ENCODE measurements at regions not wholly inside any gene's neighbourhood (a gene's known extent, or its start where the extent isn't known, plus 50 kb on each side); places are given as distances from the start of the nearest gene placed in this dataset.

- Histone ChIP-seq H2AFZ (ENCODE audit: low read length) (no peak overlapping the region), H3K9ac (ENCODE audit: low read length) (no peak overlapping the region)
- TF ChIP-seq CTCF (IDR thresholded peaks at IDR 0.05; ENCODE audit: low read length), result no peak
- no peak for TF ChIP-seq EZH2 (IDR thresholded peaks at IDR 0.05; ENCODE audit: borderline replicate concordance, low read length)
Measured at GRCh38 chr2:126761981-126762878, 106.3 kb downstream of the GYPC start.

GRCh38 chr2:126764686-126765265 is 108.8 kb downstream of the GYPC start:
- H4K20me1 ChIP-seq (ENCODE audit: insufficient read depth, low read length), result no peaks in the 10 kb centered on the region
- no peaks in the 10 kb centered on the region for H3K36me3 ChIP-seq (ENCODE audit: insufficient read depth, low read length)
- H3K4me3 ChIP-seq (ENCODE audit: low read depth, low read length, poor library complexity, severe bottlenecking), result no peak overlapping the region
- H3K79me2 ChIP-seq (ENCODE audit: insufficient read depth, low read length), result no peaks in the 10 kb centered on the region
- TF ChIP-seq CTCF (IDR thresholded peaks at IDR 0.05; ENCODE audit: low read length), result no peak
- TF ChIP-seq EZH2 (IDR thresholded peaks at IDR 0.05; ENCODE audit: borderline replicate concordance, low read length), result no peak
- H3K27me3 ChIP-seq (ENCODE audit: insufficient read depth, low read length), result no peaks in the 10 kb centered on the region
- H3K27ac ChIP-seq (ENCODE audit: low read depth, low read length, poor library complexity, severe bottlenecking), result no peak overlapping the region
- H3F3A ChIP-seq (ENCODE audit: insufficient read depth, low read length), result no peaks in the 10 kb centered on the region
- no peaks in the 10 kb centered on the region for H3K9me2 ChIP-seq (ENCODE audit: low read depth, low read length)
- no peak overlapping the region for H3K9ac ChIP-seq (ENCODE audit: low read length)
- H3K9me3 ChIP-seq (ENCODE audit: low read length), result no peaks in the 10 kb centered on the region
- H3K4me1 ChIP-seq (ENCODE audit: insufficient read depth, low read length, severe bottlenecking), result no peaks in the 10 kb centered on the region
- H3K4me2 ChIP-seq (ENCODE audit: low read length), result no peak overlapping the region
- H2AFZ ChIP-seq (ENCODE audit: low read length), result no peak overlapping the region

More at GRCh38 chr2:126761981-126762878, 106.3 kb downstream of the GYPC start:
- no peak overlapping the region for H3K4me2 ChIP-seq (ENCODE audit: low read length)
- no peaks in the 10 kb centered on the region for H3K36me3 ChIP-seq (ENCODE audit: insufficient read depth, low read length)
- H3F3A ChIP-seq (ENCODE audit: insufficient read depth, low read length), result no peaks in the 10 kb centered on the region
- no peaks in the 10 kb centered on the region for H3K27me3 ChIP-seq (ENCODE audit: insufficient read depth, low read length)
- no peaks in the 10 kb centered on the region for H3K9me2 ChIP-seq (ENCODE audit: low read depth, low read length)
- no peak overlapping the region for H3K27ac ChIP-seq (ENCODE audit: low read depth, low read length, poor library complexity, severe bottlenecking)
- H3K4me1 ChIP-seq (ENCODE audit: insufficient read depth, low read length, severe bottlenecking), result no peaks in the 10 kb centered on the region
- H3K4me3 ChIP-seq (ENCODE audit: low read depth, low read length, poor library complexity, severe bottlenecking), result no peak overlapping the region
- H3K9me3 ChIP-seq (ENCODE audit: low read length), result no peaks in the 10 kb centered on the region
- no peaks in the 10 kb centered on the region for H4K20me1 ChIP-seq (ENCODE audit: insufficient read depth, low read length)
- H3K79me2 ChIP-seq (ENCODE audit: insufficient read depth, low read length), result no peaks in the 10 kb centered on the region

- H2AFZ ChIP-seq (ENCODE audit: low read length), result no peak overlapping the region
- H3K9me2 ChIP-seq (ENCODE audit: low read depth, low read length), result no peaks in the 10 kb centered on the region
- no peak for TF ChIP-seq EZH2 (IDR thresholded peaks at IDR 0.05; ENCODE audit: borderline replicate concordance, low read length)
- TF ChIP-seq CTCF (IDR thresholded peaks at IDR 0.05; ENCODE audit: low read length), result no peak
- no peaks in the 10 kb centered on the region for H3K27me3 ChIP-seq (ENCODE audit: insufficient read depth, low read length)
- no peak overlapping the region for H3K27ac ChIP-seq (ENCODE audit: low read depth, low read length, poor library complexity, severe bottlenecking)
- no peaks in the 10 kb centered on the region for H3K79me2 ChIP-seq (ENCODE audit: insufficient read depth, low read length)
- no peaks in the 10 kb centered on the region for H3K4me1 ChIP-seq (ENCODE audit: insufficient read depth, low read length, severe bottlenecking)
- H3F3A ChIP-seq (ENCODE audit: insufficient read depth, low read length), result no peaks in the 10 kb centered on the region
- H3K4me2 ChIP-seq (ENCODE audit: low read length), result no peak overlapping the region
- H3K4me3 ChIP-seq (ENCODE audit: low read depth, low read length, poor library complexity, severe bottlenecking), result no peak overlapping the region
- no peak overlapping the region for H3K9ac ChIP-seq (ENCODE audit: low read length)
- no peaks in the 10 kb centered on the region for H3K9me3 ChIP-seq (ENCODE audit: low read length)
- no peaks in the 10 kb centered on the region for H3K36me3 ChIP-seq (ENCODE audit: insufficient read depth, low read length)
- no peaks in the 10 kb centered on the region for H4K20me1 ChIP-seq (ENCODE audit: insufficient read depth, low read length)
Measured at GRCh38 chr2:126765395-126765794, 109.4 kb downstream of the GYPC start.

All from OCI-LY1 (cell line).